Ishikawa (cell line): ENCODE measurements at regions not wholly inside any gene's neighbourhood (a gene's known extent, or its start where the extent isn't known, plus 50 kb on each side); places are given as distances from the start of the nearest gene placed in this dataset.

Experiments
- CEBPB ChIP-seq: IDR thresholded peaks from 2 replicates; pipeline ENCODE4 v1.6.1; 2012
- CREB1 ChIP-seq: IDR thresholded peaks from 2 replicates; pipeline ENCODE4 v1.6.1; 2012; ENCODE audit warnings: low read depth
- EGR1 ChIP-seq: IDR thresholded peaks from 2 replicates; pipeline ENCODE4 v1.6.1; 2012
- EP300 ChIP-seq: IDR thresholded peaks from 2 replicates; pipeline ENCODE4 v1.6.1; 2012; ENCODE audit warnings: borderline replicate concordance
- FOXM1 ChIP-seq: IDR thresholded peaks from 2 replicates; pipeline ENCODE4 v1.6.1; 2012; ENCODE audit warnings: low read depth, borderline replicate concordance
- NFIC ChIP-seq: IDR thresholded peaks from 2 replicates; pipeline ENCODE4 v1.6.1; 2012
- RAD21 ChIP-seq: IDR thresholded peaks from 2 replicates; pipeline ENCODE4 v1.6.1; 2012; ENCODE audit warnings: low read depth
- TAF1 ChIP-seq: IDR thresholded peaks from 2 replicates; pipeline ENCODE4 v1.6.1; 2012; ENCODE audit warnings: low read depth, mild to moderate bottlenecking
- TCF12 ChIP-seq: IDR thresholded peaks from 2 replicates; pipeline ENCODE4 v1.6.1; 2012; ENCODE audit warnings: low read depth
- TEAD4 ChIP-seq: IDR thresholded peaks from 2 replicates; pipeline ENCODE4 v1.6.1; 2012
- YY1 ChIP-seq: IDR thresholded peaks from 2 replicates; pipeline ENCODE4 v1.6.1; 2012; ENCODE audit warnings: low read depth
- ZBTB7A ChIP-seq: IDR thresholded peaks from 2 replicates; pipeline ENCODE4 v1.6.1; 2012; ENCODE audit warnings: low read depth
- TF ChIP-seq, protein P1 (sequence below): IDR thresholded peaks from 2 replicates; pipeline ENCODE4 v1.6.1; 2012
- TF ChIP-seq, protein P2 (sequence below): IDR thresholded peaks from 2 replicates; pipeline ENCODE4 v1.6.1; 2012; ENCODE audit warnings: low read depth, mild to moderate bottlenecking
- TF ChIP-seq, protein P3 (sequence below): IDR thresholded peaks from 2 replicates; pipeline ENCODE4 v1.6.1; 2012

DNA sequence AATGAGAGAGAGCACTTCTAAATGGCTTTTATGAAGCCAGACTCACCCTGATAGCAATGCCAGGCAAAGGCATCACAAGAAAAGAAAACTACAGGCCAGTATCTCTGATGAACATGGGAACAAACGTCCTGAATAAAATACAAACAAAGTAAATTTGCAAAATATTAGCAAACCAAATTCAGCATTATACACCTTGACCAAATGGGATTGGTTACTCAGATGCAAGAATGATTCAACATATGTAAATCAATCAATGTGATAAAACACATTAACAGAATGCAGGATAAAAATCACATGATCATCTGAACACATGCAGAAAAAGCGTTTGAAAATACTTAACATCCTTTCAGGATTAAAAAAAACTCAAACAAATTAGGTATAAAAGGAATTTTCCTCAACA is 494.9 kb upstream of the CCDC54 start:
- TF ChIP-seq, protein P1, sequence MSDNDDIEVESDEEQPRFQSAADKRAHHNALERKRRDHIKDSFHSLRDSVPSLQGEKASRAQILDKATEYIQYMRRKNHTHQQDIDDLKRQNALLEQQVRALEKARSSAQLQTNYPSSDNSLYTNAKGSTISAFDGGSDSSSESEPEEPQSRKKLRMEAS: no peak
- TF ChIP-seq NFIC: no peak
- TF ChIP-seq TCF12: no peak
- no peak for TF ChIP-seq CREB1
- no peak for TF ChIP-seq ZBTB7A
- no peak for TF ChIP-seq EP300
- no peak for TF ChIP-seq EGR1
- TF ChIP-seq, protein P2, sequence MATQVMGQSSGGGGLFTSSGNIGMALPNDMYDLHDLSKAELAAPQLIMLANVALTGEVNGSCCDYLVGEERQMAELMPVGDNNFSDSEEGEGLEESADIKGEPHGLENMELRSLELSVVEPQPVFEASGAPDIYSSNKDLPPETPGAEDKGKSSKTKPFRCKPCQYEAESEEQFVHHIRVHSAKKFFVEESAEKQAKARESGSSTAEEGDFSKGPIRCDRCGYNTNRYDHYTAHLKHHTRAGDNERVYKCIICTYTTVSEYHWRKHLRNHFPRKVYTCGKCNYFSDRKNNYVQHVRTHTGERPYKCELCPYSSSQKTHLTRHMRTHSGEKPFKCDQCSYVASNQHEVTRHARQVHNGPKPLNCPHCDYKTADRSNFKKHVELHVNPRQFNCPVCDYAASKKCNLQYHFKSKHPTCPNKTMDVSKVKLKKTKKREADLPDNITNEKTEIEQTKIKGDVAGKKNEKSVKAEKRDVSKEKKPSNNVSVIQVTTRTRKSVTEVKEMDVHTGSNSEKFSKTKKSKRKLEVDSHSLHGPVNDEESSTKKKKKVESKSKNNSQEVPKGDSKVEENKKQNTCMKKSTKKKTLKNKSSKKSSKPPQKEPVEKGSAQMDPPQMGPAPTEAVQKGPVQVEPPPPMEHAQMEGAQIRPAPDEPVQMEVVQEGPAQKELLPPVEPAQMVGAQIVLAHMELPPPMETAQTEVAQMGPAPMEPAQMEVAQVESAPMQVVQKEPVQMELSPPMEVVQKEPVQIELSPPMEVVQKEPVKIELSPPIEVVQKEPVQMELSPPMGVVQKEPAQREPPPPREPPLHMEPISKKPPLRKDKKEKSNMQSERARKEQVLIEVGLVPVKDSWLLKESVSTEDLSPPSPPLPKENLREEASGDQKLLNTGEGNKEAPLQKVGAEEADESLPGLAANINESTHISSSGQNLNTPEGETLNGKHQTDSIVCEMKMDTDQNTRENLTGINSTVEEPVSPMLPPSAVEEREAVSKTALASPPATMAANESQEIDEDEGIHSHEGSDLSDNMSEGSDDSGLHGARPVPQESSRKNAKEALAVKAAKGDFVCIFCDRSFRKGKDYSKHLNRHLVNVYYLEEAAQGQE: no peak
- no peak for TF ChIP-seq TEAD4
- no peak for TF ChIP-seq YY1
- TF ChIP-seq FOXM1: no peak
- TF ChIP-seq, protein P3, sequence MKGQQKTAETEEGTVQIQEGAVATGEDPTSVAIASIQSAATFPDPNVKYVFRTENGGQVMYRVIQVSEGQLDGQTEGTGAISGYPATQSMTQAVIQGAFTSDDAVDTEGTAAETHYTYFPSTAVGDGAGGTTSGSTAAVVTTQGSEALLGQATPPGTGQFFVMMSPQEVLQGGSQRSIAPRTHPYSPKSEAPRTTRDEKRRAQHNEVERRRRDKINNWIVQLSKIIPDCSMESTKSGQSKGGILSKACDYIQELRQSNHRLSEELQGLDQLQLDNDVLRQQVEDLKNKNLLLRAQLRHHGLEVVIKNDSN: no peak
- TF ChIP-seq CEBPB: no peak
- TF ChIP-seq TAF1: no peak
- TF ChIP-seq RAD21: no peak

DNA sequence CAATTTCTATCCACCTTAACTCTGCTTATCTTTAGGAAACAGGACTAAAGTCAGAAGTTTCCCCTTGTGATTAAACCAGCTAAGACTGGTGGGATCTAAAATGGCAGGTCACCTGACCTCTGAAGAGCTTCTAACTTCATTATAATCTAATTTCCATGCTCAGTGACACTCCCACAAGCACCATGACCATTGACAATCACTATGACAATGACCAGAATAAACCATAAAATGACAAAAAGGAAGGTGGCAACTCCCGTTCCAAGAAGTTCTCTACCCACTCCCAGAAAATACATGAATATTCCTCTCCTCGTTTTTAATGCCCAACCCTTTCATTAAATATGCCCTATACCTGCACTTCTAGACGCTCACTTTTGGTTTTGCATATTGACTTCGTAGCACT is 471.2 kb upstream of the CCDC54 start:
- no peak for TF ChIP-seq CREB1
- TF ChIP-seq YY1: no peak
- no peak for TF ChIP-seq EP300
- TF ChIP-seq NFIC: no peak
- no peak for TF ChIP-seq TEAD4
- TF ChIP-seq ZBTB7A: no peak
- no peak for TF ChIP-seq EGR1
- TF ChIP-seq CEBPB: no peak
- TF ChIP-seq TCF12: no peak
- TF ChIP-seq, protein P2: no peak
- TF ChIP-seq, protein P1: no peak
- TF ChIP-seq FOXM1: no peak

DNA sequence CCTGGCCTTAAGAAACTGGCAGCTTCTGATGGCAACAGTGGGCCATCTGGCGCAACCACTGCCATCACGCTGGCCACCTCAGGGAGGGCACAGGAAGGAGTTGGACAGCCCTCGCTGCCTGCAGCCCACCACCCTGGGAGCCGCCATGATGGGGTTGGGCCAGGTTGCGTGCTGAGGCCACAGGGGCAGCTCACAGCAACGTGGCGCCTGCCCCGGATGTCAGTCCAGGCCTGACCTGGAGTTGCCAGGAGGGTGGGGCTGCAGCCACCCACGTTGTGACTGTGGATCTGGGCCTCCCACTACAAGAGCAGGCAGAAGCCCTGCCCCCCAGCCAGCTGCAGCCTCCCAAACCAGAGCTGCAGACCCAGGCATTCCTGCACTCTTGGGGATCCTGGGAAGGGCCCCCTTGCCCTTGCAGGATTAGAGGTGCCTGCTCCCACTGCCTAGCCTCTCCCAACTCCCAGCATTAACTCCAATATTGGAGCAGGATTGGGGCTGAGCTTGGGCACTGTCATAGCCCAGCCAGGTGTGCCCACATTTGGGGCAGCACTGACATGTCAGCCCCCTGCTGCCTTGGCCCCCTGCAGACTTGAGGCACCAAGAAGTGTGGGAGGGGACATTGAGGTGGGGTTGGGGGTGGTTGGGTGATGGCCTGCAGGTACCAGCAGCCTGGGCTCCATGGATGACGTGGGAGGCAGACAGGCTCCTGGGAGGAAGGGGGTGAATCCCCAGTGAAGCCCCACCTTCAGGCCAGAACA is 468.9 kb upstream of the CCDC54 start:
- TF ChIP-seq, protein P1: no peak

DNA sequence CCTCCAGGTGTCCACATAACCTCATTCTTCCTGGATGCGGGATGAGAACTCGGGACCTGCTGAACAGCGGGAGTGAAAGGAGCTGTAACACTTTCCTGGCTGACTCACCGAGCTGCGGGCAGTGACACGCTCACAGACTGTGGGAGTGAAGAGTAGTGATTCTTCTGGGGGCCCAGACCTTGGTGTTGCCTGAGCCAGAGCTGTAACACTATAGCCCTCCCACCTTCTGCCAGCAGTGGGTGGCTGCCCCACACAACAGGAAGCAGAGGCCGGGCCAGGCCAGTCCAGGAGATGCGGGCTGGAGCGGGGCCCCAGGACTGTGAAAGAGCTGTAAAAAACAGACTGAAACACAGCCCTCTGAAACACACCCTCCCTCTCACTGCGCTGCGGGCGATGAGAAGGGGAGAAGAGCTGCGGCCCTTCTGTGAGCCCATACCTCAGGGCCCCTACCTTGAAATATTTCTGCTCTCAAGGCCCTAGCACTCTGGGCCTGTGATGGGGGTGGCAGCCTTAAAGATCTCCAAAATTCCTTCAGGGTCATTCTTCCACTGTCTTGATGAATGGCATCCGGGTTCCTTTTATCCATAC is 464.0 kb upstream of the CCDC54 start:
- TF ChIP-seq, protein P2: no peak
- TF ChIP-seq, protein P1: no peak
- TF ChIP-seq, protein P3: no peak
- TF ChIP-seq CEBPB: no peak
- no peak for TF ChIP-seq EGR1
- TF ChIP-seq RAD21: no peak
- no peak for TF ChIP-seq EP300
- TF ChIP-seq TAF1: no peak
- TF ChIP-seq ZBTB7A: no peak
- no peak for TF ChIP-seq YY1
- no peak for TF ChIP-seq NFIC
- no peak for TF ChIP-seq TCF12
- TF ChIP-seq TEAD4: no peak
- TF ChIP-seq FOXM1: no peak
